ENCODE measurements at regions not wholly inside any gene's neighbourhood (a gene's known extent, or its start where the extent isn't known, plus 50 kb on each side); places are given as distances from the start of the nearest gene placed in this dataset.

GRCh38 chr4:79185526-79186045 lies 140.3 kb downstream of the NAA11 start:
- intact Hi-C loops (cut with micrococcal nuclease) = no loop called here
- Histone ChIP-seq H4K20me1 (ENCODE audit: low read length) (no peaks in the 10 kb centered on the region), H3K36me3 (ENCODE audit: low read depth, low read length) (no peaks in the 10 kb centered on the region), H3K9me3 (ENCODE audit: low read length) (no peaks in the 10 kb centered on the region), H3K4me2 (ENCODE audit: low read length) (no peak overlapping the region), H3K79me2 (ENCODE audit: low read length) (no peaks in the 10 kb centered on the region), H3K4me1 (ENCODE audit: insufficient read depth, low read length) (no peaks in the 10 kb centered on the region), H2AFZ (ENCODE audit: low read length) (no peak overlapping the region), H3K27ac (ENCODE audit: low read length) (no peak overlapping the region), H3F3A (ENCODE audit: low read length, unreplicated experiment) (no peaks in the 10 kb centered on the region), H3K4me3 (ENCODE audit: low read length) (no peak overlapping the region), H3K9ac (ENCODE audit: low read length) (no peak overlapping the region), H3K9me2 (replicated peaks; ENCODE audit: low read length) (no peaks in the 10 kb centered on the region), H3K27me3 (ENCODE audit: low read length) (no peaks in the 10 kb centered on the region)
- no peak for TF ChIP-seq EZH2phosphoT487 (IDR thresholded peaks at IDR 0.05; ENCODE audit: borderline replicate concordance, low read length)
- no peak for TF ChIP-seq EZH2 (IDR thresholded peaks at IDR 0.05; ENCODE audit: low read length, unreplicated experiment)
- TF ChIP-seq CTCF (conservative IDR thresholded peaks at IDR 0.05; ENCODE audit: low read depth, low read length) = no peak
- ATAC-seq = no peak
- no peak for DNase-seq
- no TSS peak for BruUV-seq (replicated peaks)
- ChIA-PET CTCF (no interaction called here), POLR2A (ENCODE audit: unreplicated experiment) (no interaction called here)

GRCh38 chr4:79184476-79184875 lies 141.4 kb downstream of the NAA11 start:
- ATAC-seq (no peak), DNase-seq (no peak)
- Histone ChIP-seq H3K27ac (ENCODE audit: low read length) (no peak overlapping the region), H3K9ac (ENCODE audit: low read length) (no peak overlapping the region), H3K27me3 (ENCODE audit: low read length) (no peaks in the 10 kb centered on the region), H3K36me3 (ENCODE audit: low read depth, low read length) (no peaks in the 10 kb centered on the region), H3K4me2 (ENCODE audit: low read length) (no peak overlapping the region), H3K4me3 (ENCODE audit: low read length) (no peak overlapping the region), H3K9me3 (ENCODE audit: low read length) (no peaks in the 10 kb centered on the region), H3K79me2 (ENCODE audit: low read length) (no peaks in the 10 kb centered on the region), H2AFZ (ENCODE audit: low read length) (no peak overlapping the region), H4K20me1 (ENCODE audit: low read length) (no peaks in the 10 kb centered on the region), H3K9me2 (replicated peaks; ENCODE audit: low read length) (no peaks in the 10 kb centered on the region), H3F3A (ENCODE audit: low read length, unreplicated experiment) (no peaks in the 10 kb centered on the region), H3K4me1 (ENCODE audit: insufficient read depth, low read length) (no peaks in the 10 kb centered on the region)
- POLR2A ChIA-PET (ENCODE audit: unreplicated experiment) = no interaction called here
- TF ChIP-seq EZH2phosphoT487 (IDR thresholded peaks at IDR 0.05; ENCODE audit: borderline replicate concordance, low read length) (no peak), EZH2 (IDR thresholded peaks at IDR 0.05; ENCODE audit: low read length, unreplicated experiment) (no peak), CTCF (conservative IDR thresholded peaks at IDR 0.05; ENCODE audit: low read depth, low read length) (no peak)
- no TSS peak for BruUV-seq (replicated peaks)
- CTCF ChIA-PET = no interaction called here
- intact Hi-C loops (cut with micrococcal nuclease) = no loop called here

- no peak for TF ChIP-seq EZH2 (IDR thresholded peaks at IDR 0.05; ENCODE audit: low read length, unreplicated experiment)
- no peak for TF ChIP-seq EZH2phosphoT487 (IDR thresholded peaks at IDR 0.05; ENCODE audit: borderline replicate concordance, low read length)
- no peak for TF ChIP-seq CTCF (conservative IDR thresholded peaks at IDR 0.05; ENCODE audit: low read depth, low read length)
- no peak overlapping the region for H3K4me3 ChIP-seq (ENCODE audit: low read length)
Observed at GRCh38 chr4:79182209-79182608, 143.7 kb downstream of the NAA11 start.

More at GRCh38 chr4:79182209-79182608, 143.7 kb downstream of the NAA11 start:
- no peak overlapping the region for H3K4me2 ChIP-seq (ENCODE audit: low read length)
- ChIA-PET POLR2A (ENCODE audit: unreplicated experiment) (no interaction called here), CTCF (no interaction called here)
- BruUV-seq (replicated peaks) = no TSS peak
- no peaks in the 10 kb centered on the region for H3K9me3 ChIP-seq (ENCODE audit: low read length)
- H3K4me1 ChIP-seq (ENCODE audit: insufficient read depth, low read length) = no peaks in the 10 kb centered on the region
- H3K27ac ChIP-seq (ENCODE audit: low read length) = no peak overlapping the region
- intact Hi-C loops (cut with micrococcal nuclease) = no loop called here
- no peaks in the 10 kb centered on the region for H3K27me3 ChIP-seq (ENCODE audit: low read length)
- H3K79me2 ChIP-seq (ENCODE audit: low read length) = no peaks in the 10 kb centered on the region
- H3K36me3 ChIP-seq (ENCODE audit: low read depth, low read length) = no peaks in the 10 kb centered on the region
- no peak overlapping the region for H3K9ac ChIP-seq (ENCODE audit: low read length)
- ATAC-seq (no peak), DNase-seq (no peak)
- no peaks in the 10 kb centered on the region for H3F3A ChIP-seq (ENCODE audit: low read length, unreplicated experiment)
- no peaks in the 10 kb centered on the region for H4K20me1 ChIP-seq (ENCODE audit: low read length)
- H3K9me2 ChIP-seq (replicated peaks; ENCODE audit: low read length) = no peaks in the 10 kb centered on the region
- H2AFZ ChIP-seq (ENCODE audit: low read length) = no peak overlapping the region

Measured in PC-3 (cell line).